ENCODE measurements at regions not wholly inside any gene's neighbourhood (a gene's known extent, or its start where the extent isn't known, plus 50 kb on each side); places are given as distances from the start of the nearest gene placed in this dataset.
"Not testable (repeated sequence)": the region's sequence is repeated elsewhere in the genome, so short reads cannot be mapped to it uniquely, and the experiment has no call there.

GRCh38 chr3:188008582-188009213 is 145.3 kb upstream of the LPP start:
- DNase-seq, result no peak
- Histone ChIP-seq H3K4me1 (peaks cover 0 to 12% of the 10 kb centered on the region in 2 donors), H3K36me3 (no peaks in the 10 kb centered on the region), H3K9me3 (no peaks in the 10 kb centered on the region), H3K27me3 (no peaks in the 10 kb centered on the region), H3K4me3 (replicated peaks in 1 of 3) (no peak overlapping the region), H3K27ac (no peak overlapping the region)
- WGBS, 2 donors, result 93 to 97% methylated on average over 3 of the region's 3 CpGs
- TF ChIP-seq POLR2A (IDR thresholded peaks at IDR 0.05) (no peak), CTCF (IDR thresholded peaks at IDR 0.05) (no peak)
- intact Hi-C loops (cut with DNase I), result no loop called here

GRCh38 chr3:188010478-188010877 is 143.5 kb upstream of the LPP start:
- Histone ChIP-seq H3K4me3 (replicated peaks in 1 of 3) (no peak overlapping the region), H3K9me3 (no peaks in the 10 kb centered on the region), H3K27me3 (no peaks in the 10 kb centered on the region), H3K36me3 (no peaks in the 10 kb centered on the region), H3K4me1 (peaks cover 0 to 12% of the 10 kb centered on the region in 2 donors), H3K27ac (no peak overlapping the region)
- intact Hi-C loops (cut with DNase I), result no loop called here
- TF ChIP-seq POLR2A (IDR thresholded peaks at IDR 0.05) (no peak), CTCF (IDR thresholded peaks at IDR 0.05) (no peak)
- no peak for DNase-seq
- 76 to 85% methylated on average over 8 of the region's 8 CpGs for WGBS, 2 donors

- Histone ChIP-seq H3K27ac (no peak overlapping the region), H3K4me1 (peaks cover 0 to 3% of the 10 kb centered on the region in 2 donors), H3K4me3 (replicated peaks in 1 of 3) (no peak overlapping the region), H3K27me3 (no peaks in the 10 kb centered on the region), H3K36me3 (no peaks in the 10 kb centered on the region), H3K9me3 (no peaks in the 10 kb centered on the region)
- WGBS, 2 donors, result 86 to 87% methylated on average over 4 of the region's 4 CpGs
- no peak for DNase-seq
- no peak for TF ChIP-seq POLR2A (IDR thresholded peaks at IDR 0.05)
- TF ChIP-seq CTCF (IDR thresholded peaks at IDR 0.05), result no peak
- intact Hi-C loops (cut with DNase I), result no loop called here
Measured at GRCh38 chr3:188019727-188020126, 134.2 kb upstream of the LPP start.

GRCh38 chr3:188021041-188021440 is 132.9 kb upstream of the LPP start:
- H3K4me3 ChIP-seq (replicated peaks in 1 of 3), result no peak overlapping the region
- H3K27ac ChIP-seq, result no peak overlapping the region
- no peaks in the 10 kb centered on the region for H3K36me3 ChIP-seq
- intact Hi-C loops (cut with DNase I), result no loop called here
- peaks cover 0 to 3% of the 10 kb centered on the region in 2 donors for H3K4me1 ChIP-seq
- H3K27me3 ChIP-seq, result no peaks in the 10 kb centered on the region
- H3K9me3 ChIP-seq, result no peaks in the 10 kb centered on the region
- 83 to 88% methylated on average over 3 of the region's 3 CpGs for WGBS, 2 donors
- no peak for DNase-seq
- TF ChIP-seq CTCF (IDR thresholded peaks at IDR 0.05) (no peak), POLR2A (IDR thresholded peaks at IDR 0.05) (no peak)

- no peaks in the 10 kb centered on the region for H3K27me3 ChIP-seq
- intact Hi-C loops (cut with DNase I), result no loop called here
- no peak overlapping the region for H3K4me3 ChIP-seq (replicated peaks in 1 of 3)
- H3K4me1 ChIP-seq, result peaks cover under 1 to 7% of the 10 kb centered on the region in 2 donors
- DNase-seq, result no peak
- H3K27ac ChIP-seq, result no peak overlapping the region
- H3K36me3 ChIP-seq, result no peaks in the 10 kb centered on the region
- 82 to 83% methylated on average over 6 to 7 of the region's 7 CpGs for WGBS, 2 donors
- no peaks in the 10 kb centered on the region for H3K9me3 ChIP-seq
- TF ChIP-seq POLR2A (IDR thresholded peaks at IDR 0.05), result no peak
- no peak for TF ChIP-seq CTCF (IDR thresholded peaks at IDR 0.05)
Measured at GRCh38 chr3:188021502-188022040, 132.4 kb upstream of the LPP start.

- 98 to 100% methylated on average over 4 of the region's 4 CpGs for WGBS, 2 donors
- H3K36me3 ChIP-seq; H3K27me3 ChIP-seq; H3K4me3 ChIP-seq (replicated peaks in 1 of 3); DNase-seq; H3K27ac ChIP-seq; intact Hi-C loops (cut with DNase I); H3K9me3 ChIP-seq; H3K4me1 ChIP-seq: not testable (repeated sequence)
Measured at GRCh38 chr3:188022902-188023301, 131.1 kb upstream of the LPP start.

Data from thyroid gland (tissue), 4 donors.